ENCODE measurements at regions not wholly inside any gene's neighbourhood (a gene's known extent, or its start where the extent isn't known, plus 50 kb on each side); places are given as distances from the start of the nearest gene placed in this dataset.
"Not testable (repeated sequence)": the region's sequence is repeated elsewhere in the genome, so short reads cannot be mapped to it uniquely, and the experiment has no call there.

DNA sequence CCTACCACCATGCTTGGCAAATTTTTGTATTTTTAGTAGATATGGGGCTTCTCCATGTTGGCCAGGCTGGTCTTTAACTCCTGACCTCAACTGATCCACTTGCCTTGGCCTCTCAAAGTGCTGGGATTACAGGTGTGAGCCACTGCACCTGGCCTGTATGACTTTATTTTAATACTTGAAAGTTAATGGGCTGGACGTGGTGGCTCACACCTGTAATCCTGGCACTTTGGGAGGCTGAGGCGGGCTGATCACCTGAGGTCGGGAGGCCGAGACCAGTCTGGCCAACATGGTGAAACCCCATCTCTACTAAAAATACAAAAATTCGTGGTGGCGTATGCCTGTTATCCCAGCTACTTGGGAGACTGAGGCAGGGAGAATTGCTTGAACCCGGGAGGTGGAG lies 105.9 kb upstream of the TPTE start:
- TF ChIP-seq, protein P1, sequence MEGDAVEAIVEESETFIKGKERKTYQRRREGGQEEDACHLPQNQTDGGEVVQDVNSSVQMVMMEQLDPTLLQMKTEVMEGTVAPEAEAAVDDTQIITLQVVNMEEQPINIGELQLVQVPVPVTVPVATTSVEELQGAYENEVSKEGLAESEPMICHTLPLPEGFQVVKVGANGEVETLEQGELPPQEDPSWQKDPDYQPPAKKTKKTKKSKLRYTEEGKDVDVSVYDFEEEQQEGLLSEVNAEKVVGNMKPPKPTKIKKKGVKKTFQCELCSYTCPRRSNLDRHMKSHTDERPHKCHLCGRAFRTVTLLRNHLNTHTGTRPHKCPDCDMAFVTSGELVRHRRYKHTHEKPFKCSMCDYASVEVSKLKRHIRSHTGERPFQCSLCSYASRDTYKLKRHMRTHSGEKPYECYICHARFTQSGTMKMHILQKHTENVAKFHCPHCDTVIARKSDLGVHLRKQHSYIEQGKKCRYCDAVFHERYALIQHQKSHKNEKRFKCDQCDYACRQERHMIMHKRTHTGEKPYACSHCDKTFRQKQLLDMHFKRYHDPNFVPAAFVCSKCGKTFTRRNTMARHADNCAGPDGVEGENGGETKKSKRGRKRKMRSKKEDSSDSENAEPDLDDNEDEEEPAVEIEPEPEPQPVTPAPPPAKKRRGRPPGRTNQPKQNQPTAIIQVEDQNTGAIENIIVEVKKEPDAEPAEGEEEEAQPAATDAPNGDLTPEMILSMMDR (conservative IDR thresholded peaks at IDR 0.05; ENCODE audit: low read length) = not testable (repeated sequence)
- not testable (repeated sequence) for TF ChIP-seq EZH2phosphoT487 (IDR thresholded peaks at IDR 0.05; ENCODE audit: borderline replicate concordance, low read depth, low read length)

Data from OCI-LY7 (cell line).